Heart left ventricle (tissue), 16 donors: ENCODE measurements at regions not wholly inside any gene's neighbourhood (a gene's known extent, or its start where the extent isn't known, plus 50 kb on each side); places are given as distances from the start of the nearest gene placed in this dataset.
"Not testable (repeated sequence)": the region's sequence is repeated elsewhere in the genome, so short reads cannot be mapped to it uniquely, and the experiment has no call there.

Experiments
- ATAC-seq, 4 donors: fragments of 200-7000 bp; cut with Tn5 transposase; one replicate each; pipeline ENCODE4 v1.9.1; 2020 to 2022; ENCODE audit warnings: moderate library complexity in 4 of 4, mild to moderate bottlenecking in 3 of 4, moderate number of reproducible peaks in 1 of 4
- DNase-seq, 5 donors: peaks; one replicate each; pipeline ENCODE4 v3.0.0-alpha.2; 2020
- H3K27ac ChIP-seq, 12 donors: fragments of 200-600 bp; sonication (generic) in 4 of 12; one replicate each; pipeline versions ENCODE4 v1.5.0 to v1.8.0; 2016 to 2022; ENCODE audit warnings: mild to moderate bottlenecking in 2 of 12
- H3K27me3 ChIP-seq, 9 donors: fragments of 200-600 bp; sonication (generic) in 2 of 9; one replicate each; pipeline versions ENCODE4 v1.5.1 to v1.8.0; 2016 to 2022; ENCODE audit warnings: mild to moderate bottlenecking in 3 of 9
- H3K36me3 ChIP-seq, 9 donors: fragments of 200-600 bp; sonication (generic) in 2 of 9; one replicate each; pipeline versions ENCODE4 v1.5.0 to v1.8.0; 2018 to 2022; ENCODE audit warnings: mild to moderate bottlenecking in 2 of 9
- H3K4me1 ChIP-seq, 12 donors: fragments of 200-600 bp; sonication (generic) in 4 of 12; one replicate each; pipeline versions ENCODE4 v1.5.0 to v1.8.0; 2016 to 2022; ENCODE audit warnings: mild to moderate bottlenecking in 3 of 12
- H3K4me3 ChIP-seq, 12 donors: fragments of 200-600 bp; sonication (generic) in 4 of 12; one replicate each; pipeline versions ENCODE4 v1.5.0 to v1.8.0; 2017 to 2022; ENCODE audit warnings: mild to moderate bottlenecking in 9 of 12, moderate library complexity in 4 of 12
- H3K9me3 ChIP-seq, 12 donors: fragments of 200-600 bp; sonication (generic) in 4 of 12; one replicate each; pipeline versions ENCODE4 v1.5.0 to v1.8.0; 2016 to 2022; ENCODE audit warnings: mild to moderate bottlenecking in 1 of 12
- POLR2A ChIP-seq, 2 donors: fragments of 450-650 bp; IDR thresholded peaks; one replicate each; pipeline ENCODE4 v1.6.1; 2017; ENCODE audit warnings: antibody characterized with exemption in 2 of 2, mild to moderate bottlenecking in 2 of 2, moderate library complexity in 2 of 2
- WGBS, 4 donors: extraction: QIAGEN DNeasy Blood & Tissue Kit in 2 of 4; methylation state at CpG; one replicate each; pipeline versions ENCODE4 v1.1.5 to v1.1.7; 2013 to 2018; 5-methylcytosine and 5-hydroxymethylcytosine counted together
- intact Hi-C, 10 donors: fragments of 100-400 bp; cut with DNase I; formaldehyde crosslinking; loops; one replicate each; pipeline versions ENCODE4 v1.11.1 to v1.14.2; 2022
- TF ChIP-seq, protein P1 (sequence below), 12 donors: fragments of 200-600 bp; sonication (generic) in 4 of 12; IDR thresholded peaks; one replicate each; pipeline versions ENCODE4 v1.5.0 to v1.8.0; 2018 to 2022; ENCODE audit warnings: antibody characterized with exemption in 12 of 12, mild to moderate bottlenecking in 5 of 12
- donor health status: ischemic (EF 13 %, LVEDD 7.1; RV severe dilation, severe dysfunction).
- donor health status: healthy with polysubstance abuse.
- donor health status: DM: no; HTN: yes; CAD: no.
- donor health status: DM: no; HTN: no; CAD: no.
- donor health status: ischemic (EF 25% LVEDD 6.9; RV normal size, moderate dysfunction).
- donor health status: ischemic (EF 25% LVEDD 5.7; RV mildly dilated, moderate dysfunction).
- donor health status: healthy.
- donor health status: DM: yes; HTN: yes; CAD: no.
- donor health status: ischemic (EF 35%, LVEDD 5.7; RV mildly dilated, moderate dysfunction).
- donor health status: nonischemic (EF 11% LVEDD 7.7; RV severe dilation, severe dysfunction).
- donor health status: DM: yes; HTN: yes; CAD: no.
- donor health status: PGD.
- donor health status: ischemic (EF 29% LVEDD 5.4; RV normal size, mild dysfunction).
- donor health status: nonischemic (EF 23%, LVEDD 6.1; RV moderate dilation, normal function).

DNA sequence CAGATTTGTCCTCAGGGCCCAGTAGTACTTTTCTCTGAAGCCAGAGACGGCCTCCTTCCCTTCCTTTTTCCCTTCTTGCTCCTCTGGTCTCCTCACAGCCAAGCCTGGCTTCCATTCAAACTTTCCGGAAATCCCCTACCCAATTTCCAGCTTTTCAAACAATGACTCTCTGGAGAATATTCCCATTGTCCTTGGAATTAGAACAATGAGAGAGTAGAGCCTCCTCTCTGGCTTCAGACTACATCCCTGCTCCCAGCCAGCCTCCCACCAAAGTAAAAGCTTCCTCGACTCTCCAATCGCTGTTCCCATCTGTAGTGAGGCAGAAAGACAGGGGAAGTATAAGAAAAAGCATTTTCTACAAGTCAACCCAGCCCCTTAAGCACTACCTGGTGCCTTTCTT lies 77.7 kb upstream of the SOX13 start:
- ATAC-seq (peak in 2 of 4 donors; percentile 58 to 83), DNase-seq (peak in 2 of 5 donors; percentile 28 to 32)
- intact Hi-C loops, result loop anchor here in 1 of 10 donors (5.0 kb wide), 1 partner anchor 52 kb away; no protein-coding TSS in a partner anchor
- Histone ChIP-seq H3K4me3 (no peak overlapping the region), H3K36me3 (no peaks in the 10 kb centered on the region), H3K9me3 (peaks cover 0 to 5% (median under 1%) of the 10 kb centered on the region in 12 donors), H3K27ac (peak overlapping the region in 7 of 12 donors; percentile 1 to 50 (median 41)), H3K4me1 (peaks cover 0 to 29% (median 11%) of the 10 kb centered on the region in 12 donors), H3K27me3 (no peaks in the 10 kb centered on the region)
- WGBS, 4 donors, result 24 to 48% (median 34%) methylated on average over 4 of the region's 4 CpGs
- TF ChIP-seq, protein P1, sequence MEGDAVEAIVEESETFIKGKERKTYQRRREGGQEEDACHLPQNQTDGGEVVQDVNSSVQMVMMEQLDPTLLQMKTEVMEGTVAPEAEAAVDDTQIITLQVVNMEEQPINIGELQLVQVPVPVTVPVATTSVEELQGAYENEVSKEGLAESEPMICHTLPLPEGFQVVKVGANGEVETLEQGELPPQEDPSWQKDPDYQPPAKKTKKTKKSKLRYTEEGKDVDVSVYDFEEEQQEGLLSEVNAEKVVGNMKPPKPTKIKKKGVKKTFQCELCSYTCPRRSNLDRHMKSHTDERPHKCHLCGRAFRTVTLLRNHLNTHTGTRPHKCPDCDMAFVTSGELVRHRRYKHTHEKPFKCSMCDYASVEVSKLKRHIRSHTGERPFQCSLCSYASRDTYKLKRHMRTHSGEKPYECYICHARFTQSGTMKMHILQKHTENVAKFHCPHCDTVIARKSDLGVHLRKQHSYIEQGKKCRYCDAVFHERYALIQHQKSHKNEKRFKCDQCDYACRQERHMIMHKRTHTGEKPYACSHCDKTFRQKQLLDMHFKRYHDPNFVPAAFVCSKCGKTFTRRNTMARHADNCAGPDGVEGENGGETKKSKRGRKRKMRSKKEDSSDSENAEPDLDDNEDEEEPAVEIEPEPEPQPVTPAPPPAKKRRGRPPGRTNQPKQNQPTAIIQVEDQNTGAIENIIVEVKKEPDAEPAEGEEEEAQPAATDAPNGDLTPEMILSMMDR (IDR thresholded peaks at IDR 0.05), result no peak
- TF ChIP-seq POLR2A (IDR thresholded peaks at IDR 0.05), result no peak

DNA sequence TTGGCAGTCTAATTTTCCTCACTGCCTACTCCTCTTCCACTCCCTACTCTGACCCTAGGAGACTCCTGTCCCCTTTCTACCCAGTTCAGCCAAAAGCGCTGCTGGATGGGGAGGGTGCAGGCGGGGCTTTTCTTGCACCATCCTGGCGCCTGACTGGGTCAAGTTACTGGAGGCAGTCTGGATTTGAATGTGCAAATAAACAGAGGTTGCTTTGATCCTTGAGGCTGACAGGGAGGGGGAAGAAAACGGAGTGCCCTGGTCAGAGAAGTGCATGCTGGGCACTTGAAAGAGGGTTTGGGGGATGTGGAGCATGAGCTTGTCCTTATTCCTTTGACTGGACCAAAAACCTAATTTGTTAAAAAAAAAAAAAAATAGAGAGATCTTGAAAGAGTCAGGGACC lies 76.8 kb upstream of the SOX13 start:
- intact Hi-C loops, result loop anchor here in 1 of 10 donors (5.0 kb wide), 1 partner anchor 51 kb away; no protein-coding TSS in a partner anchor
- no peaks in the 10 kb centered on the region for H3K27me3 ChIP-seq
- peaks cover 0 to 14% (median 2%) of the 10 kb centered on the region in 12 donors for H3K9me3 ChIP-seq
- TF ChIP-seq, protein P1 (IDR thresholded peaks at IDR 0.05), result no peak
- no peak for TF ChIP-seq POLR2A (IDR thresholded peaks at IDR 0.05)
- H3K36me3 ChIP-seq, result no peaks in the 10 kb centered on the region
- H3K27ac ChIP-seq, result peak overlapping the region in 3 of 12 donors; percentile 1 to 46 (median 13)
- H3K4me3 ChIP-seq, result no peak overlapping the region
- ATAC-seq (peak in 1 of 4 donors; percentile 16), DNase-seq (no peak)
- WGBS, 4 donors, result 54 to 67% (median 63%) methylated on average over 4 of the region's 4 CpGs
- H3K4me1 ChIP-seq, result peaks cover 0 to 29% (median 11%) of the 10 kb centered on the region in 12 donors

DNA sequence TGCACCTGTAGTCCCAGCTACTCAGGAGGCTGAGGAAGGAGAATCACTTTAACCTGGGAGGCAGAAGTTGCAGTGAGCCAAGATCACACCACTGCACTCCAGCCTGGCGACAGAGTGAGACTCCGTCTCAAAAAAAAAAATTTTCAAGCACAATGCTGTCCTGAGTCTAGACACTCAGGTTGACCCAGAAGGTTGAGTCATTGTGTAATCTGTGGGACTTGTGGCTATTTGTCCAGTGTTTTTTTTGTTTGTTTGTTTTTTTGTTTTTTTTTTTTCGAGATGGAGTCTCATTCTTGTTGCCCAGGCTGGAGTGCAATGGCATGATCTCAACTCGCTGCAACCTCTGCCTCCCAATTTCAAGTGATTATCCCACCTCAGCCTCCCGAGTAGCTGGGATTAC lies 74.3 kb upstream of the SOX13 start:
- 94 to 96% (median 95%) methylated on average over 5 of the region's 5 CpGs for WGBS, 4 donors
- peaks cover 0 to 29% (median 11%) of the 10 kb centered on the region in 12 donors for H3K4me1 ChIP-seq
- not testable (repeated sequence) for H3K27me3 ChIP-seq, H3K27ac ChIP-seq, H3K36me3 ChIP-seq, H3K4me3 ChIP-seq, ATAC-seq, DNase-seq
- intact Hi-C loops, result loop anchor here in 1 of 10 donors (5.0 kb wide), 1 partner anchor 49 kb away; no protein-coding TSS in a partner anchor
- H3K9me3 ChIP-seq, result peaks cover 0 to 18% (median 2%) of the 10 kb centered on the region in 12 donors

DNA sequence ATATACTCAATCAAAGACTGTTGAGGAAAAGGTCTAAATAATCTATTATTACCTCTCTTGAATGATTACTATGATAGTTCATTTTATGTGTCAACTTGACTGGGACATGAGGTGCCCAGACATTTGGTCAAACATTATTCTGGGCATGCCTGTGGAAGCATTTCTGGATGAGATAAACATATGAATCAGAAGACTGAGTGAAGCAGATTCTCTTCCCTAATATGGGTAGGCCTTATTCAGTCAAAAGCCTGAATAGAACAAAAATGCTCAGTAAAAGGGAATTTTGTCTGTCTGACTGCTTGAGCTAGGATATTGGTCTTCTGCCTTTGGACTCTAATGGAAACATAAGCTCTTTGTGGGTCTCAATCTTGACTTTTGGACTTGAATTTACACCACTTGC lies 73.3 kb upstream of the SOX13 start:
- Histone ChIP-seq H3K27ac (no peak overlapping the region), H3K9me3 (peaks cover 0 to 18% (median 2%) of the 10 kb centered on the region in 12 donors), H3K36me3 (no peaks in the 10 kb centered on the region), H3K4me3 (no peak overlapping the region), H3K4me1 (peaks cover 0 to 27% (median 11%) of the 10 kb centered on the region in 12 donors), H3K27me3 (no peaks in the 10 kb centered on the region)
- intact Hi-C loops, result loop anchor here in 1 of 10 donors (5.0 kb wide), 1 partner anchor 48 kb away; no protein-coding TSS in a partner anchor
- DNase-seq (no peak), ATAC-seq (no peak)
- TF ChIP-seq POLR2A (IDR thresholded peaks at IDR 0.05), result no peak

DNA sequence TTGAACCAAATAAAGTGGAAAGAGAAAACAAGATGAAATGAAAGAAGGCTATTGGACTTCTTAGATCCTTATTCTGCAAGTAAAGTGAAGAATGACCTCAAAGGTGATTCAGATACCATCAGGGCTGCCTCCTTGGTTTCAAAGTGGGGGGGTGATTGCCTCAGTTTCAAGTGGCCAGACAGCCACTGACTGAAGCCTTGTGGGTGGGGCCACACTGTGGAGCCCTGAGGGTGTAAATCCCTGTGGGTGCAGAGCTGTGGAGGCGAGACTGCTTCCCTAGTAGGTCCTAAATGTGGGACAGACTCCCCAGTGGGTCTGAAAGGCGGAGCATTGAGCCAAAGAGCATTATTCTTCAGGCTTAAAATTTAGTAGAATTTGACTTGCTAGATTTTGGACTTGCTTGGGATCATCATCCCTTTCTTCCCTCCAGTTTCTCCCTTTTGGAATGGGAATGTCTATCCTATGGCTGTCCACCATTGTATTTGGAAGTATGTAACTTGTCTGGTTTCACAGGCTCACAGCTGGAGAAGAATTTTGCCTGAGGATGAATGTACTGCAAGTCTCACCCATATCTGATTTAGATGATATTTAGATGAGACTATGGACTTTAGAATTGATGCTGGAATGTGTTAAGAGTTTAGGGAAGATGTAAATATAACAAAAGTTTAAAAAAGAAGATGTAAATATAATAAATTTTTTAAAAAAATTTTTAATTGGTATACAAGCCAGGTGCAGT lies 71.6 kb upstream of the SOX13 start:
- Histone ChIP-seq H3K4me3 (no peak overlapping the region), H3K27ac (no peak overlapping the region), H3K27me3 (no peaks in the 10 kb centered on the region), H3K9me3 (peaks cover 0 to 18% (median 2%) of the 10 kb centered on the region in 12 donors), H3K4me1 (peaks cover 0 to 14% (median 1%) of the 10 kb centered on the region in 12 donors), H3K36me3 (no peaks in the 10 kb centered on the region)
- ATAC-seq, result no peak
- TF ChIP-seq, protein P1 (IDR thresholded peaks at IDR 0.05), result no peak
- no peak for TF ChIP-seq POLR2A (IDR thresholded peaks at IDR 0.05)
- WGBS, 4 donors, result 89 to 95% (median 91%) methylated on average over 2 of the region's 2 CpGs
- intact Hi-C loops, result no loop called here
- no peak for DNase-seq
